ENCODE measurements at regions not wholly inside any gene's neighbourhood (a gene's known extent, or its start where the extent isn't known, plus 50 kb on each side); places are given as distances from the start of the nearest gene placed in this dataset.
"Not testable (repeated sequence)": the region's sequence is repeated elsewhere in the genome, so short reads cannot be mapped to it uniquely, and the experiment has no call there.

DNA sequence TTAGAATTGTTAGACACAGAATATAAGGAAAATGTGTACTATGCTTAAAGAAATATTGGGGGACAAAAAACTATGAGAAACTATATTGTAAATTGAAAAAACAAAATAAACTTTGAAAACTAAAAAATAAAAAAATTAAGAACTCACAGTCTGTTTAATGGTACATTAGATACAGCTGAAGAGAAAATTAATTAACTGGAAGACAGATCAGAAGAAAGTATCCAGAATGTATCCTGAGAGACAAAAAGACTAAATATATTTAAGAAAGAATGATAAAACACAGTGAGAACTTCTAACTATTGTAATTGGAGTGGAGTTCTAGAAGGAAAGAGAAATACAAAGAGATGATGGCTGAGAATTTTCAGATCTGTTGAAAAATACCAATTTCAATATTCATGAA, 57.6 kb upstream of the SH3PXD2B start:
- H3K4me3 Mint-ChIP-seq (ENCODE audit: unreplicated experiment): no peak overlapping the region
- peaks cover 32% of the 10 kb centered on the region for H3K36me3 Mint-ChIP-seq (ENCODE audit: unreplicated experiment)
- H3K4me1 Mint-ChIP-seq (ENCODE audit: low read depth, unreplicated experiment): peaks cover 3% of the 10 kb centered on the region
- no peaks in the 10 kb centered on the region for H3K27me3 Mint-ChIP-seq (ENCODE audit: unreplicated experiment)
- DNase-seq: no peak
- no peak overlapping the region for H3K27ac Mint-ChIP-seq (ENCODE audit: unreplicated experiment)
- TF ChIP-seq, protein P1, sequence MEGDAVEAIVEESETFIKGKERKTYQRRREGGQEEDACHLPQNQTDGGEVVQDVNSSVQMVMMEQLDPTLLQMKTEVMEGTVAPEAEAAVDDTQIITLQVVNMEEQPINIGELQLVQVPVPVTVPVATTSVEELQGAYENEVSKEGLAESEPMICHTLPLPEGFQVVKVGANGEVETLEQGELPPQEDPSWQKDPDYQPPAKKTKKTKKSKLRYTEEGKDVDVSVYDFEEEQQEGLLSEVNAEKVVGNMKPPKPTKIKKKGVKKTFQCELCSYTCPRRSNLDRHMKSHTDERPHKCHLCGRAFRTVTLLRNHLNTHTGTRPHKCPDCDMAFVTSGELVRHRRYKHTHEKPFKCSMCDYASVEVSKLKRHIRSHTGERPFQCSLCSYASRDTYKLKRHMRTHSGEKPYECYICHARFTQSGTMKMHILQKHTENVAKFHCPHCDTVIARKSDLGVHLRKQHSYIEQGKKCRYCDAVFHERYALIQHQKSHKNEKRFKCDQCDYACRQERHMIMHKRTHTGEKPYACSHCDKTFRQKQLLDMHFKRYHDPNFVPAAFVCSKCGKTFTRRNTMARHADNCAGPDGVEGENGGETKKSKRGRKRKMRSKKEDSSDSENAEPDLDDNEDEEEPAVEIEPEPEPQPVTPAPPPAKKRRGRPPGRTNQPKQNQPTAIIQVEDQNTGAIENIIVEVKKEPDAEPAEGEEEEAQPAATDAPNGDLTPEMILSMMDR (IDR thresholded peaks at IDR 0.05; ENCODE audit: partially characterized antibody, unreplicated experiment): no peak
- peaks cover 11% of the 10 kb centered on the region for H3K9me3 Mint-ChIP-seq (ENCODE audit: unreplicated experiment)

DNA sequence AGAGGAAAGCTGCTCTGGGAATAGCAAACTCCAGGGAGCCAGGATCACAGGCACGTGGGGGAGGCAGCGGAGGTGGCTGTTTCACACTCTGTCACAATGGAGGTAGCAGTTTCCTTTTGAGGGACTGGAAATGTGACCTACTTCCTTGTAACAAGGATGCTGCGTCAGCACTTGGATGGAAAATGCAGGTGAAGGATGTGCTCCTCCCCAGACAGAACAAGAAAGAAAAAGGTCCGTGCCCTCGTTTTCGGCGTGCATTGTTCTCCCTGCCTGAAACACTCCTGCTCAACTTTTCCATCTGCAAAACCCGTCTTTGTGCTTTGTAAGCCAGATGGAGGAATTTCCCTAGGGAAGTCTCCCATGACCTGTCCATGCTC, 55.1 kb upstream of the SH3PXD2B start:
- peaks cover 32% of the 10 kb centered on the region for H3K36me3 Mint-ChIP-seq (ENCODE audit: unreplicated experiment)
- H3K27me3 Mint-ChIP-seq (ENCODE audit: unreplicated experiment): peaks cover 2% of the 10 kb centered on the region
- H3K4me1 Mint-ChIP-seq (ENCODE audit: low read depth, unreplicated experiment): peaks cover 6% of the 10 kb centered on the region
- TF ChIP-seq, protein P1 (IDR thresholded peaks at IDR 0.05; ENCODE audit: partially characterized antibody, unreplicated experiment): no peak
- no peak for DNase-seq
- H3K4me3 Mint-ChIP-seq (ENCODE audit: unreplicated experiment): no peak overlapping the region
- peak overlapping the region; percentile 55 for H3K27ac Mint-ChIP-seq (ENCODE audit: unreplicated experiment)
- peaks cover 11% of the 10 kb centered on the region for H3K9me3 Mint-ChIP-seq (ENCODE audit: unreplicated experiment)

GRCh38 chr5:172508471-172509404, 54.4 kb upstream of the SH3PXD2B start:
- TF ChIP-seq, protein P1 (IDR thresholded peaks at IDR 0.05; ENCODE audit: partially characterized antibody, unreplicated experiment): no peak
- Mint-ChIP-seq H3K27me3 (ENCODE audit: unreplicated experiment) (peaks cover 2% of the 10 kb centered on the region), H3K9me3 (ENCODE audit: unreplicated experiment) (peaks cover 13% of the 10 kb centered on the region), H3K4me3 (ENCODE audit: unreplicated experiment) (no peak overlapping the region), H3K36me3 (ENCODE audit: unreplicated experiment) (peaks cover 32% of the 10 kb centered on the region), H3K4me1 (ENCODE audit: low read depth, unreplicated experiment) (peaks cover 6% of the 10 kb centered on the region), H3K27ac (ENCODE audit: unreplicated experiment) (peak overlapping the region; percentile 55)
- no peak for DNase-seq

GRCh38 chr5:172507485-172507884, 53.2 kb upstream of the SH3PXD2B start:
- Mint-ChIP-seq H3K9me3 (ENCODE audit: unreplicated experiment) (peaks cover 12% of the 10 kb centered on the region), H3K36me3 (ENCODE audit: unreplicated experiment) (peaks cover 23% of the 10 kb centered on the region)
- not testable (repeated sequence) for DNase-seq; H3K27me3 Mint-ChIP-seq (ENCODE audit: unreplicated experiment); H3K4me3 Mint-ChIP-seq (ENCODE audit: unreplicated experiment); H3K4me1 Mint-ChIP-seq (ENCODE audit: low read depth, unreplicated experiment); H3K27ac Mint-ChIP-seq (ENCODE audit: unreplicated experiment)

DNA sequence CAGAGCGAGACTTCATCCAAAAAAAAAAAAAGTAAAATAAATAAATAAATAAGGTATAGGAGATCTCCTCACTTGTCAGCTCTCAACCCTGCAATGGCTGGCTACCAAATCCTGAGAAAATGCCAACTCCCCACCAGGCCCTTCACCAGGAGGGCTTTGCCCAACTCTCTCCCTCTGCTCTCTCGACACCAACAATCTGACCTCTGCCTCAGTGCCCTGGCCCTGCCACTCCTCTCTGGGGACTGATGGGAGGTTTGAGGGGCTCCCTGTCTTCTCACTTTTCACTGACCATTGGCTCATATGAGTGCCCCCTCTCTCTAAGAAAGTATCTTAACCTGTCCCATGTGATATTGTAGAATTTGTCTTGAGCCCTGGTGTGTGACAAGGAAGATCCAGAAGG, 52.6 kb upstream of the SH3PXD2B start:
- DNase-seq: no peak
- no peak overlapping the region for H3K27ac Mint-ChIP-seq (ENCODE audit: unreplicated experiment)
- H3K4me3 Mint-ChIP-seq (ENCODE audit: unreplicated experiment): no peak overlapping the region
- H3K36me3 Mint-ChIP-seq (ENCODE audit: unreplicated experiment): peaks cover 17% of the 10 kb centered on the region
- peaks cover 8% of the 10 kb centered on the region for H3K9me3 Mint-ChIP-seq (ENCODE audit: unreplicated experiment)
- peaks cover 6% of the 10 kb centered on the region for H3K4me1 Mint-ChIP-seq (ENCODE audit: low read depth, unreplicated experiment)
- peaks cover 2% of the 10 kb centered on the region for H3K27me3 Mint-ChIP-seq (ENCODE audit: unreplicated experiment)
- TF ChIP-seq, protein P1 (IDR thresholded peaks at IDR 0.05; ENCODE audit: partially characterized antibody, unreplicated experiment): no peak
